ENCODE measurements at regions not wholly inside any gene's neighbourhood (a gene's known extent, or its start where the extent isn't known, plus 50 kb on each side); places are given as distances from the start of the nearest gene placed in this dataset.

- Mint-ChIP-seq H3K27ac (no peak overlapping the region), H3K27me3 (no peaks in the 10 kb centered on the region), H3K9me3 (peaks cover 12 to 14% of the 10 kb centered on the region in 2 donors), H3K4me3 (no peak overlapping the region), H3K4me1 (peaks cover 7% of the 10 kb centered on the region)
- ATAC-seq, result no peak
- DNase-seq, result no peak
These were observed 202.3 kb upstream of the SUCLG2 start for GRCh38 chr3:67856718-67857117.

GRCh38 chr3:67854663-67855062, 200.3 kb upstream of the SUCLG2 start:
- Mint-ChIP-seq H3K27ac (no peak overlapping the region), H3K27me3 (no peaks in the 10 kb centered on the region), H3K4me3 (no peak overlapping the region), H3K9me3 (peaks cover 8 to 10% of the 10 kb centered on the region in 2 donors), H3K4me1 (peaks cover 7% of the 10 kb centered on the region)
- DNase-seq (no peak), ATAC-seq (no peak)

DNA sequence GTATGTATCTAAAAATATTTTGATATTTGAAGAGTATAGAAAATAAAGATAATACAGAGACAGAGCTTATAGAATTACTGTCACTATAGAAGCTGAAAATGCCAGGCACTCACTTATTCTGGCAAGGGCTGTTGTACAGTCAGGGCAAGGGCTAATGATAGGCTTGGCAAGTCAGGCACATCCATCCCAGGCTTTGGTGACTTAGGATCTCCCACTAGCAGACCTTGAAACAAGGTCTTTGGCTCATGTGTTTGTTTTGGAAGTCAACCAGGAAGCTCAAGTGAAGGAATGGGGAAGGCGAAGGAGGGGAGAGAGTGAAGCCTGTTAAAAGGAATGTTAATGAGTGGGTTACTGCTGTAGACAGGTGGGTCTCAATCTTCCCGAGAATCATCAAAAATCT, 199.1 kb upstream of the SUCLG2 start:
- Mint-ChIP-seq H3K9me3 (peaks cover 7 to 8% of the 10 kb centered on the region in 2 donors), H3K27me3 (no peaks in the 10 kb centered on the region), H3K27ac (no peak overlapping the region), H3K4me3 (no peak overlapping the region), H3K4me1 (peaks cover 4% of the 10 kb centered on the region)
- ATAC-seq (no peak), DNase-seq (no peak)

DNA sequence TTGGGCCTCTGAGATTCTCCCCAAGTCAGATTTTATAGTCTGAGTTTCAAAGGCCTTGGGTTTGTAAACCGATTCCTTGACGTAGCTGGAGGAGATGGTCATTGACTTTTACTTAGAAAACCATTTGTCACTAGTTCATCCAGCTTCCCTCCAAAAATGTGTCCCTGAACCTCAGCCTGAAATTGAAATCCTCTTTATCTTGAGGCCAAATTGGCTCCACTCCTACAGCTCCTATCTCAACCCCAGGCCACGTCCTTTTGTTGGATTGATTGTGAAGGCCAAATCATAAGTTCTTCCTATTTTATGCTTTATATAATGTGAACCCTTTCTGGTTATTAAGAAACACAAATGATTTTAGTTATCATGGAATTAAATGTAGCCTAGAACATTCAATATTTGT, 193.9 kb upstream of the SUCLG2 start:
- no peak overlapping the region for H3K4me3 Mint-ChIP-seq
- ATAC-seq (no peak), DNase-seq (no peak)
- peak overlapping the region in 1 of 2 donors; percentile 23 for H3K27ac Mint-ChIP-seq
- H3K9me3 Mint-ChIP-seq, result peaks cover 7 to 13% of the 10 kb centered on the region in 2 donors
- no peaks in the 10 kb centered on the region for H3K4me1 Mint-ChIP-seq
- no peaks in the 10 kb centered on the region for H3K27me3 Mint-ChIP-seq

DNA sequence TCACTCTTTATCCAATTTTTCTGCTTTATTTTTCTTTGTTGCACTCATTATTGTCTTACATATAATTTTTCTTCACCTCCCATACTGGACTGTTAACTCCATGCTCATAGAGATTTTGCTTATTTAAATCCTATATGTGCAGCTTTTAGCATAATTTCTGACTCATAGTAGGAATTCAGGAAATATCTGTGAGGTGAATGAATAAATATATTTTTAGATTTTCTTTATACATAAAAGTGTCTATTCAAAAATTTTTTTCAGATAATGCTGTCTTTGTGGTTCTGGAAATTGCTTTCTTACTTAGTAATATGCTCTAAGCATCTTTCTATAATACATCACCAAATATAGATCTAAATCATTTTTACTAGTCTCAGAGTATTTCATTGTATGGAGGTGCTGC, 191.8 kb upstream of the SUCLG2 start:
- no peaks in the 10 kb centered on the region for H3K4me1 Mint-ChIP-seq
- no peak for ATAC-seq
- no peak for DNase-seq
- peaks cover 0 to 7% of the 10 kb centered on the region in 2 donors for H3K9me3 Mint-ChIP-seq
- no peak overlapping the region for H3K27ac Mint-ChIP-seq
- H3K4me3 Mint-ChIP-seq, result no peak overlapping the region
- no peaks in the 10 kb centered on the region for H3K27me3 Mint-ChIP-seq

DNA sequence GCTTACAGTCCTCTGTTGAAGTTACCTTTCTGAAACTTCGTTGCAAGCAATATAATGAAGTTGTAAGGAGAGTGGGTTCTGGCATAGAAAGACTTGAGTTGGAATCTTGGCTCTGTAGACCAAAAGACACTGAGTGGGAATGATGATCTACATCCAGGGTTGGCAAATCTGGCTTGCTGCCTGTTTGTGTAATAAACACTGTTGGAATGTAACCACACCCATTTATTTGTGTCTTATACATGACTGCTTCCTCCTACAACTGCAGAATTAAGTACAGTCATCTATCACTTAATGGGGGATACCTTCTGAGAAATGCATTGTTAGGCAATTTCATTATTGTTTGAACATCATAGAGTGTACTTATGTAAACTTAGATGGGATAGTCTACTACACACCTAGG, 178.4 kb upstream of the SUCLG2 start:
- DNase-seq (no peak), ATAC-seq (no peak)
- H3K9me3 Mint-ChIP-seq, result peaks cover 24 to 52% of the 10 kb centered on the region in 2 donors
- no peaks in the 10 kb centered on the region for H3K27me3 Mint-ChIP-seq
- H3K4me1 Mint-ChIP-seq, result no peaks in the 10 kb centered on the region
- no peak overlapping the region for H3K27ac Mint-ChIP-seq
- H3K4me3 Mint-ChIP-seq, result no peak overlapping the region

DNA sequence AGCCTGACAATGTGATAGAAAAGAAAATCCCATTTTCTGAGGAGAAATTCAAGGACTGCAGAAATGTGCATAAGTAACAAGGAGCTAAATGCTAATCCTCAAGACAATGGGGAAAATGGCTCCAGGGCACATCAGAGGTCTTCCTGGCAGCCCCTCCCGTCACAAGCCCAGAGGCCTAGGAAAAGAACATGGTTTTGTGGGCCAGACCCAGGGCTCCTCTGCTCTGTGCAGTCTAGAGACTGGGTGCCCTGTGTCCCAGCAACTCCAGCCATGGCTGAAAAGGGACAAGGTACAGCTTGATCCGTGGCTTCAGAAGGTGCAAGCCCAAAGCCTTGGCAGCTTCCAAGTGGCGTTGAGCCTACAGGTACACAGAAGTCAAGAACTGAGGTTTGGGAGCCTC, 176.8 kb upstream of the SUCLG2 start:
- no peak for ATAC-seq
- Mint-ChIP-seq H3K4me3 (no peak overlapping the region), H3K27me3 (no peaks in the 10 kb centered on the region), H3K27ac (no peak overlapping the region), H3K4me1 (no peaks in the 10 kb centered on the region), H3K9me3 (peaks cover 24 to 52% of the 10 kb centered on the region in 2 donors)
- DNase-seq, result no peak

DNA sequence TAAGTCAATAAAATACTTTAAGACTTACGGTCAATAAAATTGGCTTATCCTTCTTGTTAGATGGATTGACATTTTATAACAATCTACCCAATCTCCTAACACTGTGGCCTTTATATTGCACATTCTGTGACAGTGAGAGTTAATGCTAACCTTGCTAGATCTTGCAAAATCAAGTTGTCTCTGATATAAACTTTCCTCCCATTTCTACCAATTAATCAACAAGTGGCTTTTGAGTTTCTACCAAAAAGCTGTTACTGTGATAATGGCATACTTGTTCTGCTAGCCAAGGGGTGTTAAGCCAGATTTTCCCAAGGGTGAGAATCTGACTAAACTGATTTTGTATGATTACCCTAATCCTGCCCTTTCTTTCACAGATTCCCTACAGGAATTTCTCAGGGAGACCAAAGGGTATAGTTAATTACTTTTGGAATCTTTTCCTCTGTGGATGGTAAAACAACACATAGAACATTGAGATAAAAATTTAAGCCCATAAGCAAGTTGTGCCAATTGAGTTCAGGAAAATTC, 174.1 kb upstream of the SUCLG2 start:
- H3K9me3 Mint-ChIP-seq, result peaks cover 17 to 39% of the 10 kb centered on the region in 2 donors
- H3K27me3 Mint-ChIP-seq, result no peaks in the 10 kb centered on the region
- DNase-seq (no peak), ATAC-seq (no peak)
- H3K27ac Mint-ChIP-seq, result no peak overlapping the region
- H3K4me1 Mint-ChIP-seq, result no peaks in the 10 kb centered on the region
- H3K4me3 Mint-ChIP-seq, result no peak overlapping the region

DNA sequence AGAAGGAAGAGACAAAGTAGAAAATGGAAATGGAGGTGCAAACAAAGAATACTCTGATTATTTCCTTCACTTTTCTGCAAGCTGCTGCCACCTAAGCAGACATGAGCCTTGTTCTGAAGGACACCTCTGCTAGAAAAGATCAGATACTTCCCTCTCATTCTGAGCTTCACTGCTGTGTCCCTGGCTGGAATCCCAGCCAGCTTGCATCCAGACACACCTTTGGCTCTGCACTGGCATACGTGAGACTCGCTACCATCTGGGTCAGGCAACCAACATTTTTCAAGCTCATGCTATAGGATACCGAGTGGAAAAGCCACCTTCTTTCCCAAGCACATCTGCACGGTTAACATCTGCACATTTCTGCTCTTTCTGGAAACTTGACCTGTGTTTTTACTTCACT, 166.7 kb upstream of the SUCLG2 start:
- DNase-seq (no peak), ATAC-seq (no peak)
- H3K4me1 Mint-ChIP-seq, result no peaks in the 10 kb centered on the region
- H3K4me3 Mint-ChIP-seq, result no peak overlapping the region
- no peaks in the 10 kb centered on the region for H3K27me3 Mint-ChIP-seq
- no peak overlapping the region for H3K27ac Mint-ChIP-seq
- H3K9me3 Mint-ChIP-seq, result peaks cover 0 to 7% of the 10 kb centered on the region in 2 donors

GRCh38 chr3:67819447-67819846, 165.0 kb upstream of the SUCLG2 start:
- Mint-ChIP-seq H3K27me3 (no peaks in the 10 kb centered on the region), H3K9me3 (no peaks in the 10 kb centered on the region), H3K4me3 (no peak overlapping the region), H3K27ac (no peak overlapping the region), H3K4me1 (no peaks in the 10 kb centered on the region)
- DNase-seq (no peak), ATAC-seq (no peak)

DNA sequence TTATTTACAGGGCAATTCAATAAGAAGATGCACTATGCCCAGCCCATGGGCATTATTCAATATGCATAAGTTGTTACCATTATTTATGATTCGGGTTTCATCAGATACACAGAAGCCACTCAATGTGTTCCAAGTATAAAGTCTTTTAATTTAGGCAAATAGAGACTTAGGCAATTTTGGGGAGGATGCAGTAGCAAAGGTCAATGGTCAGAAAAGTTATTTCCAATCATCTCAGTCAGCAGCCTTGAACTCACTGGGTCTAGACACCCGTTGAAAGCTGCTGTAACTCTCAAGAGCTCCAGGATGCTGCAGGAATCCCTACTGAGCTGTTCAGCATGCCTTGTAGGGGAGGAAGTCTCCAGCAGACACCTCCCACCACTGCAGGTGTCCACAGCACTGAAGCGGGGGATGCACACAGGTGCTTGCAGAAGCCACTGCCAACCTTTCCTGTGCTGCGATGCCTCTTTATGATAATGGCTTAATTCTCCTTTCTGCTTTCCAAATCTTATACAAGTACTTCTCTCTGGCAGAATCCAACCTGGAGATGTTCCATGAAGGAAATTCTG, 155.0 kb upstream of the SUCLG2 start:
- ATAC-seq, result no peak
- peaks cover 0 to 5% of the 10 kb centered on the region in 2 donors for H3K9me3 Mint-ChIP-seq
- no peak for DNase-seq
- no peaks in the 10 kb centered on the region for H3K4me1 Mint-ChIP-seq
- no peaks in the 10 kb centered on the region for H3K27me3 Mint-ChIP-seq
- H3K4me3 Mint-ChIP-seq, result no peak overlapping the region
- H3K27ac Mint-ChIP-seq, result no peak overlapping the region

GRCh38 chr3:67808906-67809305, 154.5 kb upstream of the SUCLG2 start:
- H3K4me3 Mint-ChIP-seq, result no peak overlapping the region
- no peaks in the 10 kb centered on the region for H3K27me3 Mint-ChIP-seq
- ATAC-seq, result no peak
- no peak for DNase-seq
- peaks cover 2 to 10% of the 10 kb centered on the region in 2 donors for H3K9me3 Mint-ChIP-seq
- no peaks in the 10 kb centered on the region for H3K4me1 Mint-ChIP-seq
- no peak overlapping the region for H3K27ac Mint-ChIP-seq

DNA sequence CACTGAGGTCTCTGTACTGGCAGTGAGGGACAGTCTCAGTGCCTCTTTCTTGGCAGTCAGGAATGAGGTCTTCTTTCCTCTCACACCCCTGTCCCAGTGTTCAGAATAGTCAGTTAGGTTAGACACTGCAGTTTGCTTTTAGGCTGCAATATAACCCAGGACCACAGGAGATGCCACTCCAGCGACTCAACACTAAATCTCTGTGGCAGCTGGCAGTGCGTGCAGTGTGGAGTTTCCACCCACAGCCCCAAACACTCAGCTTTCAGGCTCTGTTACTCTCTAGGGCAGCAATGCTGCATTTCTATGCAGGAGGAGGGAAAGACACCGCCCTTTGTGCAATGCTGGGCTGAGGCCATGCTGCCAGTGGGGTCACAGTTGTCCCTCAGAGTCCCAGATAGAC, 150.2 kb upstream of the SUCLG2 start:
- no peak overlapping the region for H3K4me3 Mint-ChIP-seq
- no peak overlapping the region for H3K27ac Mint-ChIP-seq
- peaks cover 16 to 29% of the 10 kb centered on the region in 2 donors for H3K9me3 Mint-ChIP-seq
- DNase-seq (no peak), ATAC-seq (no peak)
- no peaks in the 10 kb centered on the region for H3K4me1 Mint-ChIP-seq
- H3K27me3 Mint-ChIP-seq, result no peaks in the 10 kb centered on the region

- no peaks in the 10 kb centered on the region for H3K4me1 Mint-ChIP-seq
- DNase-seq, result no peak
- peaks cover 16 to 29% of the 10 kb centered on the region in 2 donors for H3K9me3 Mint-ChIP-seq
- H3K4me3 Mint-ChIP-seq, result no peak overlapping the region
- H3K27me3 Mint-ChIP-seq, result no peaks in the 10 kb centered on the region
- no peak for ATAC-seq
- no peak overlapping the region for H3K27ac Mint-ChIP-seq
These were observed 149.7 kb upstream of the SUCLG2 start for GRCh38 chr3:67804089-67804488.

DNA sequence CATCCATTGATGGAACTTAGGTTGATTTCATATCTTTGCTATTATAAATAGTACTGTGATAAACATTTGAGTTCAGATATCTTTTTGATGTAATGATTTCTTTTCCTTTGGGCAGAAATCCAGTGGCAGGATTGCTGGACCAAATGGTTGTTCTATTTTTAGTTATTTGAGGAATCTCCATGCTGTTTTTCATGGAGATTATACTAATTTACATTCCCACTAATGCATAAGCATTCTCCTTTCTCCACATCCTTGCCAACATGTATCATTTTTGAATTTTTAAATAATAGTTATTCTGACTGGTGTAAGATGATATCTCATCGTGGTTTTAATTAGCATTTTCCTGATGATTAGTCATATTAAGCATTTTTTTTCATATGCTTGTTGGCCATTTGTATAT, 144.0 kb upstream of the SUCLG2 start:
- DNase-seq (no peak), ATAC-seq (no peak)
- Mint-ChIP-seq H3K4me3 (no peak overlapping the region), H3K27me3 (no peaks in the 10 kb centered on the region), H3K9me3 (peaks cover 10 to 15% of the 10 kb centered on the region in 2 donors), H3K4me1 (peaks cover 5% of the 10 kb centered on the region), H3K27ac (no peak overlapping the region)

GRCh38 chr3:67791620-67792019, 137.2 kb upstream of the SUCLG2 start:
- H3K4me3 Mint-ChIP-seq, result no peak overlapping the region
- H3K27me3 Mint-ChIP-seq, result no peaks in the 10 kb centered on the region
- H3K4me1 Mint-ChIP-seq, result peaks cover 18% of the 10 kb centered on the region
- peaks cover 2 to 7% of the 10 kb centered on the region in 2 donors for H3K9me3 Mint-ChIP-seq
- ATAC-seq, result no peak
- H3K27ac Mint-ChIP-seq, result no peak overlapping the region
- DNase-seq, result no peak

DNA sequence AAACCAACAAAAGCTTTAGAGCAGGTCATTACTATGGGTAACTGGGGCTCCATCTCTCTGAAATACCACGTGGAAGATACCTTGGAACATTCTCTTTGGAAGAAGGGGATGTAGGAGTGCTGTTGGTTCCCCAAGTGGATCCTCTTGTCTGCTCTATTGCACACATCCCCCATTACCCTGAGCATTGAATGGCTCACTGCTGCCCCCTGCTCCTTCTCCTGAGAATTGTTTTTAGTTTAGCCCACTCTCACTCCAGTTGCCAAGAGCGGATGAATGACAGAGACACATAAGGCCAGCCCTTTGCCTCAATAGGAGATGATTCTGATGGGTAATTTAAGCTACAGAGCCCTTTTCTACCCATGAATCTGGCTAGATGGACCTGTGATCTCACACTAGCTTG, 135.6 kb upstream of the SUCLG2 start:
- no peak overlapping the region for H3K27ac Mint-ChIP-seq
- ATAC-seq (peak; percentile 85), DNase-seq (peak; percentile 45 to 53)
- no peaks in the 10 kb centered on the region for H3K27me3 Mint-ChIP-seq
- no peak overlapping the region for H3K4me3 Mint-ChIP-seq
- peaks cover 17 to 19% of the 10 kb centered on the region in 2 donors for H3K9me3 Mint-ChIP-seq
- H3K4me1 Mint-ChIP-seq, result peaks cover 15% of the 10 kb centered on the region
